ENCODE measurements at regions not wholly inside any gene's neighbourhood (a gene's known extent, or its start where the extent isn't known, plus 50 kb on each side); places are given as distances from the start of the nearest gene placed in this dataset.

GRCh38 chr1:199976496-199977144 lies 50.9 kb upstream of the NR5A2 start:
- no peak for DNase-seq (ENCODE audit: low read depth)
- H3K4me3 ChIP-seq (ENCODE audit: low read depth, low read length): no peak overlapping the region
- TF ChIP-seq CTCF (IDR thresholded peaks at IDR 0.05; ENCODE audit: insufficient read depth, low read depth, low read length, missing control alignments): no peak

Measured in GM12865 (cell line).